Neural cell (in vitro differentiated cells): ENCODE measurements at regions not wholly inside any gene's neighbourhood (a gene's known extent, or its start where the extent isn't known, plus 50 kb on each side); places are given as distances from the start of the nearest gene placed in this dataset.

ENCODE experiments used
- H2AFZ ChIP-seq: fragments of 200-600, 300-800 bp; sonication (generic), shearing (Covaris generic); 2 replicates; pipeline ENCODE4 v1.6.0; 2014; ENCODE audit warnings: low read depth, mild to moderate bottlenecking, antibody characterized with exemption, low read length, moderate library complexity
- H3F3A ChIP-seq: fragments of 200-600 bp; shearing (Covaris generic); 2 replicates; pipeline ENCODE4 v1.6.1; 2016; ENCODE audit warnings: mild to moderate bottlenecking, moderate library complexity, mixed read lengths, antibody characterized with exemption, low read length; ENCODE audit not compliant: insufficient read depth, poor library complexity, severe bottlenecking
- H3K27ac ChIP-seq: fragments of 200-600, 300-800 bp; sonication (generic), shearing (Covaris generic); 2 replicates; pipeline ENCODE4 v1.5.1; 2014; ENCODE audit warnings: mild to moderate bottlenecking, low read length, moderate library complexity
- H3K27me3 ChIP-seq: fragments of 300-800, 200-600 bp; sonication (generic), shearing (Covaris generic); 2 replicates; pipeline ENCODE4 v1.6.0; 2014; ENCODE audit warnings: mild to moderate bottlenecking, low read depth, low read length, moderate library complexity; ENCODE audit not compliant: insufficient read depth
- H3K36me3 ChIP-seq: fragments of 300-800, 200-600 bp; sonication (generic), shearing (Covaris generic); 2 replicates; pipeline ENCODE4 v1.5.1; 2014; ENCODE audit warnings: mild to moderate bottlenecking, antibody characterized with exemption, low read length, moderate library complexity; ENCODE audit not compliant: insufficient read depth
- H3K4me2 ChIP-seq: fragments of 300-800, 200-600 bp; sonication (generic), shearing (Covaris generic); 2 replicates; pipeline ENCODE4 v1.6.0; 2014; ENCODE audit warnings: mild to moderate bottlenecking, low read length
- H3K4me3 ChIP-seq: fragments of 300-800, 200-600 bp; sonication (generic), shearing (Covaris generic); 2 replicates; pipeline ENCODE4 v1.5.1; 2014; ENCODE audit warnings: mild to moderate bottlenecking, low read length, moderate library complexity
- H3K79me2 ChIP-seq: fragments of 200-600 bp; shearing (Covaris generic); replicated peaks from 2 replicates; pipeline ENCODE4 v1.6.0; 2014; ENCODE audit warnings: mild to moderate bottlenecking, low read length, moderate library complexity; ENCODE audit not compliant: insufficient read depth
- H3K9ac ChIP-seq: fragments of 300-800, 200-600 bp; sonication (generic), shearing (Covaris generic); 2 replicates; pipeline ENCODE4 v1.6.1; 2016; ENCODE audit warnings: mild to moderate bottlenecking, low read length, mixed read lengths
- H3K9me2 ChIP-seq: fragments of 200-600 bp; shearing (Covaris generic); 2 replicates; pipeline ENCODE4 v1.6.1; 2016; ENCODE audit warnings: mild to moderate bottlenecking, low read length, mixed read lengths; ENCODE audit not compliant: insufficient read depth
- H3K9me3 ChIP-seq: fragments of 200-600, 300-800 bp; sonication (generic), shearing (Covaris generic); 2 replicates; pipeline ENCODE4 v1.6.1; 2016; ENCODE audit warnings: mild to moderate bottlenecking, mixed run types, low read length, moderate library complexity, mixed read lengths
- H4K20me1 ChIP-seq: fragments of 200-600 bp; shearing (Covaris generic); 2 replicates; pipeline ENCODE4 v1.6.1; 2016; ENCODE audit warnings: mild to moderate bottlenecking, mixed run types; ENCODE audit not compliant: insufficient read depth
- CTCF ChIP-seq: fragments of 450-650 bp; IDR thresholded peaks from 2 replicates; pipeline ENCODE4 v1.5.1; 2014; ENCODE audit warnings: antibody characterized with exemption, mild to moderate bottlenecking, moderate library complexity; ENCODE audit not compliant: poor library complexity, severe bottlenecking
- EP300 ChIP-seq: fragments of 450-650 bp; conservative IDR thresholded peaks from 2 replicates; pipeline ENCODE4 v1.6.1; 2014; ENCODE audit warnings: antibody characterized with exemption, mild to moderate bottlenecking, moderate library complexity; ENCODE audit not compliant: poor library complexity, severe bottlenecking
- EZH2 ChIP-seq: fragments of 200-600, 300-800 bp; shearing (Covaris generic), sonication (generic); IDR thresholded peaks from 2 replicates; pipeline ENCODE4 v1.6.1; 2014; ENCODE audit warnings: antibody characterized with exemption, low read length, borderline replicate concordance, mild to moderate bottlenecking; ENCODE audit not compliant: insufficient read depth, poor library complexity, severe bottlenecking
- MXI1 ChIP-seq: fragments of 450-650 bp; conservative IDR thresholded peaks from 2 replicates; pipeline ENCODE4 v1.6.1; 2014; ENCODE audit warnings: antibody characterized with exemption, mild to moderate bottlenecking; ENCODE audit not compliant: poor library complexity, severe bottlenecking
- POLR2AphosphoS5 ChIP-seq: IDR thresholded peaks from 2 replicates; pipeline ENCODE4 v1.6.1; 2012
- RAD21 ChIP-seq: fragments of 450-650 bp; conservative IDR thresholded peaks from 2 replicates; pipeline ENCODE4 v1.6.1; 2014; ENCODE audit warnings: antibody characterized with exemption, mild to moderate bottlenecking, moderate library complexity
- REST ChIP-seq: IDR thresholded peaks from 2 replicates; pipeline ENCODE4 v1.6.1; 2012; ENCODE audit warnings: borderline replicate concordance
- SMC3 ChIP-seq: fragments of 450-650 bp; conservative IDR thresholded peaks from 2 replicates; pipeline ENCODE4 v1.6.1; 2014; ENCODE audit warnings: antibody characterized with exemption, mild to moderate bottlenecking, moderate library complexity; ENCODE audit not compliant: poor library complexity
- TAF1 ChIP-seq: IDR thresholded peaks from 2 replicates; pipeline ENCODE4 v1.6.1; 2012; ENCODE audit warnings: low read depth

- no peaks in the 10 kb centered on the region for H3F3A ChIP-seq
- no peak overlapping the region for H2AFZ ChIP-seq
- H4K20me1 ChIP-seq, result no peaks in the 10 kb centered on the region
- H3K9me2 ChIP-seq, result no peaks in the 10 kb centered on the region
- H3K36me3 ChIP-seq, result no peaks in the 10 kb centered on the region
- TF ChIP-seq SMC3 (no peak), REST (no peak)
- H3K4me3 ChIP-seq, result no peak overlapping the region
- H3K79me2 ChIP-seq, result no peaks in the 10 kb centered on the region
- no peak overlapping the region for H3K4me2 ChIP-seq
- H3K9ac ChIP-seq, result no peak overlapping the region
- H3K9me3 ChIP-seq, result peaks cover 12% of the 10 kb centered on the region
- no peaks in the 10 kb centered on the region for H3K27me3 ChIP-seq
- no peak overlapping the region for H3K27ac ChIP-seq
These were observed 55.2 kb upstream of the CACNA2D3 start for GRCh38 chr3:54067055-54067698.

- Histone ChIP-seq H3F3A (no peaks in the 10 kb centered on the region), H3K4me3 (no peak overlapping the region), H3K9me2 (no peaks in the 10 kb centered on the region), H3K9ac (no peak overlapping the region), H3K4me2 (no peak overlapping the region), H3K9me3 (peaks cover 12% of the 10 kb centered on the region), H3K27me3 (no peaks in the 10 kb centered on the region), H2AFZ (no peak overlapping the region), H3K27ac (no peak overlapping the region), H3K36me3 (no peaks in the 10 kb centered on the region), H3K79me2 (no peaks in the 10 kb centered on the region), H4K20me1 (no peaks in the 10 kb centered on the region)
- TF ChIP-seq EZH2 (no peak), TAF1 (no peak), POLR2AphosphoS5 (no peak), EP300 (no peak), SMC3 (no peak), CTCF (no peak), RAD21 (no peak), REST (no peak), MXI1 (no peak)
These were observed 56.1 kb upstream of the CACNA2D3 start for GRCh38 chr3:54066253-54066652.
